ENCODE measurements at regions not wholly inside any gene's neighbourhood (a gene's known extent, or its start where the extent isn't known, plus 50 kb on each side); places are given as distances from the start of the nearest gene placed in this dataset.
"Not testable (repeated sequence)": the region's sequence is repeated elsewhere in the genome, so short reads cannot be mapped to it uniquely, and the experiment has no call there.

DNA sequence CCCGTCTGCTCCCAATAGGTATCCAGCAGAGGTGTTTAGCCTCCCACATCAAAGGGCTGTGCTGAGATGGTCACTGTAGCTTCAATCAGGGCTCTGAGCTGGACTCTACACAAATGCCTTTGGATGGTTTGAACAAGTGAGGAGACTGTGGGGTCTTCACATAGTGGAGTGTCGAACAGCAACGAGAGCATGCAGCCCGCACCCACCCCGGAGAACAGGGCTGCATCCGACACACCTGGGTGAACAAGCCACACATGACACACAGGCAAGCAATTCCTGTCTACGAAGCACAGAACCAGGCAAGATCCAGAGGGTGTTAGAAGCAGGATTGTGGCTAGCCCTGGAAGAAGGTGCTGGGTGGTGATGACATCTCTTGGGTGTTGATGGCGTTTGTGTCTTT, 58.0 kb upstream of the FGF3 start:
- Histone ChIP-seq H3K27ac (ENCODE audit: low read depth, low read length) (no peak overlapping the region), H3K27me3 (ENCODE audit: low read length) (no peaks in the 10 kb centered on the region; the same call in 1 of the 2 replicates), H3K4me3 (ENCODE audit: insufficient read depth, low read length, poor library complexity, severe bottlenecking) (no peak overlapping the region), H3K9ac (ENCODE audit: low read length) (no peak overlapping the region), H3K36me3 (ENCODE audit: low read length) (no peaks in the 10 kb centered on the region), H3K9me3 (ENCODE audit: insufficient read depth, low read length) (no peaks in the 10 kb centered on the region), H3K4me2 (ENCODE audit: low read depth, low read length, poor library complexity, severe bottlenecking) (no peak overlapping the region), H4K20me1 (ENCODE audit: low read depth, low read length) (no peaks in the 10 kb centered on the region), H2AFZ (ENCODE audit: low read depth, low read length, severe bottlenecking) (no peak overlapping the region), H3K9me2 (replicated peaks; ENCODE audit: insufficient read depth, low read length) (no peaks in the 10 kb centered on the region), H3K79me2 (ENCODE audit: insufficient read depth, low read length) (no peaks in the 10 kb centered on the region), H3F3A (ENCODE audit: insufficient read depth) (no peaks in the 10 kb centered on the region)
- TF ChIP-seq, protein P1, sequence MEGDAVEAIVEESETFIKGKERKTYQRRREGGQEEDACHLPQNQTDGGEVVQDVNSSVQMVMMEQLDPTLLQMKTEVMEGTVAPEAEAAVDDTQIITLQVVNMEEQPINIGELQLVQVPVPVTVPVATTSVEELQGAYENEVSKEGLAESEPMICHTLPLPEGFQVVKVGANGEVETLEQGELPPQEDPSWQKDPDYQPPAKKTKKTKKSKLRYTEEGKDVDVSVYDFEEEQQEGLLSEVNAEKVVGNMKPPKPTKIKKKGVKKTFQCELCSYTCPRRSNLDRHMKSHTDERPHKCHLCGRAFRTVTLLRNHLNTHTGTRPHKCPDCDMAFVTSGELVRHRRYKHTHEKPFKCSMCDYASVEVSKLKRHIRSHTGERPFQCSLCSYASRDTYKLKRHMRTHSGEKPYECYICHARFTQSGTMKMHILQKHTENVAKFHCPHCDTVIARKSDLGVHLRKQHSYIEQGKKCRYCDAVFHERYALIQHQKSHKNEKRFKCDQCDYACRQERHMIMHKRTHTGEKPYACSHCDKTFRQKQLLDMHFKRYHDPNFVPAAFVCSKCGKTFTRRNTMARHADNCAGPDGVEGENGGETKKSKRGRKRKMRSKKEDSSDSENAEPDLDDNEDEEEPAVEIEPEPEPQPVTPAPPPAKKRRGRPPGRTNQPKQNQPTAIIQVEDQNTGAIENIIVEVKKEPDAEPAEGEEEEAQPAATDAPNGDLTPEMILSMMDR (IDR thresholded peaks at IDR 0.05; ENCODE audit: insufficient read depth, low read length, poor library complexity, severe bottlenecking): no peak
- no peak for TF ChIP-seq EZH2phosphoT487 (conservative IDR thresholded peaks at IDR 0.05; ENCODE audit: low read length)

DNA sequence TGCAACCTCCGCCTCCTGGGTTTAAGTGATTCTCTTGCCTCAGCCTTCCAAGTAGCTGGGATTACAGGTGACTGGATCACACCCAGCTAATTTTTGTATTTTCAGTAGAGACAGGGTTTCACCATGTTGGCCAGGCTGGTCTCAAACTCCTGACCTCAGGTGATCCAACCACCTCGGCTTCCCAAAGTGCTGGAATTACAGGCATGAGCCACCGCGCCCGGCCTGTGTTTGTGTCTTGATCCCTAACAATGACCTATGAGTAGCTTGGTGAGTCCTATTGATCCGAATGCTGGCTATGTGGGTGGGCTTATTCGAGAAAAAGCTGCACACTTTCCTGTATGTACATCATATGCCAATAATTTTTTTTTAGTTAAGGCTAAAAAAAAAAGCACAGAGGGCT, 58.5 kb upstream of the FGF3 start:
- H3K27me3 ChIP-seq (ENCODE audit: low read length); H4K20me1 ChIP-seq (ENCODE audit: low read depth, low read length); H3K9me3 ChIP-seq (ENCODE audit: insufficient read depth, low read length); H3K9me2 ChIP-seq (replicated peaks; ENCODE audit: insufficient read depth, low read length); H3K79me2 ChIP-seq (ENCODE audit: insufficient read depth, low read length); H3F3A ChIP-seq (ENCODE audit: insufficient read depth); H2AFZ ChIP-seq (ENCODE audit: low read depth, low read length, severe bottlenecking); H3K4me2 ChIP-seq (ENCODE audit: low read depth, low read length, poor library complexity, severe bottlenecking); H3K9ac ChIP-seq (ENCODE audit: low read length); H3K4me3 ChIP-seq (ENCODE audit: insufficient read depth, low read length, poor library complexity, severe bottlenecking); H3K36me3 ChIP-seq (ENCODE audit: low read length); H3K27ac ChIP-seq (ENCODE audit: low read depth, low read length): not testable (repeated sequence)

DNA sequence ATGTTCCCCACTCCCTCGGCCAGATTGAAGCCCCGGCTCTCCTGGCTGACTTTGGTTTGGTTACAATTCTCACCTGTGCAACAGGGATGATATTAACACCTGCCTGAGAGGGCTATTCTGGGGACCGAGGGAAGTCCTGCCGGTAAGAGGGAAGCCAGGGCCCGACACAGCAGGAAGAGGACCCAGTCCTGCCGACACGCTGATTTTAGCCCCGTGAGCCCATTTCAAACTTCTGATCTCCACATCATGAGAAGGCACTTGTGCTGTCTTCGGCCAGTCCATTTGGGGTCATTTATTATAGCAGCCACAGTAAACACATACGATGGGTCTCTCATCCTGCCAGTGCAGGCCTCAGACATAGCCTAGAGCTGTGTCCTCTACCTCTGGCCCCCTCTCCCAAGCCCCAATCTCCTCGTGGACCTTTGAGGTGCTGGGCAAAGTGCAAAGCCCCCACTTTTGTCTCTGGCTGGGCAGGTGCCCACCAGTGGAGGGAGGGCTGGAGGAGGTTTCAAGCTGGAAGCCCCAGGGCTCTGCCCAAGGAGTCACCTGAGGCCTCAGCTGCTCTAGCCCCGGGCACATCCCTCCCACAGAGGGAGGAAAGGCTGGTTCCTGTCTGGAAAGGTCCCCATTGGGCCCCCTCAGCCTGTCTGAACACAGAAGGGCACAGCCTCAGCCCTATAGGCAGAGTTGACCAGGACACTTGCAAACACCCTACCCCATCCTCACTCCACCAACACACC, 59.1 kb upstream of the FGF3 start:
- TF ChIP-seq, protein P1 (IDR thresholded peaks at IDR 0.05; ENCODE audit: insufficient read depth, low read length, poor library complexity, severe bottlenecking): no peak
- TF ChIP-seq EZH2phosphoT487 (conservative IDR thresholded peaks at IDR 0.05; ENCODE audit: low read length): no peak

DNA sequence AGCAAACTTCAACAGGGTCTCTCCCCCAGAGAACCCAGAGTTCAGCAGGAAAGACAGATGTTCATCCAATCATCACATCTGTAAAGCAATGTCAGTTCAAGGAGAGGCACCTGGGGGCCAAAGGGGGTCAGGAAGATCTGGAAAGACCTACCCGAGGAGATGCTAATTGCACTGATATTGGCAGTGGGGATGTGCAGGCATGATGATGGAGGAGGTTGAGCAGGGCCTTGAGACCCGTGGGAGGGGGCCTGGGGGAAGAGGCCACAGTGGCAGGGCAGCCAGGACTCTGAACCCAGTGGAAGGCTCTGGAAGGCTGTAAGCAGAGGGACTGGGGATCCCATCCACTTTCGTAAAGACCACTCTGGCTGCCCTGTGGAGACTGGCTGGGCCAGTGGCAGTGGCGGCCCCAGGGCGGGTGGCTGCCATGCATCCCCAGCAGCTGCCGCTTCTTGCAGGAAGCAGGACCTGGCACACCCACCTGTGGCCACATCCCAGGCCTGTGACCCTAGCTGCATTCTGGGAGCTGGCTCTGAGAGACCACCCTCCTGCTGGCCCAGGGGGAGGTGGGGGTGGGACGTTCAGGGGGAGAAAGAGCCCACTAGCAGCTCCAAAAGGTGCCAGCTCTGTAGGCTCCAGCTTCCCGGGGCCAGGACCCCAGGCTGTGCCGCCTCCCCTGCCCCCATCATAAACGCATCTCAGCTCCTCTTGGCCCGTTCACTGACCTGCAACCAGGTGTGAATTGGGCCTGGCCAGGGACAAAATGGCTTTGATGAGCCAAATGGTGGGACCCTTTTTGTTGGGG, 59.9 kb upstream of the FGF3 start:
- no peak for TF ChIP-seq EZH2phosphoT487 (conservative IDR thresholded peaks at IDR 0.05; ENCODE audit: low read length)
- TF ChIP-seq, protein P1 (IDR thresholded peaks at IDR 0.05; ENCODE audit: insufficient read depth, low read length, poor library complexity, severe bottlenecking): no peak
- Histone ChIP-seq H2AFZ (ENCODE audit: low read depth, low read length, severe bottlenecking) (no peak overlapping the region), H3K79me2 (ENCODE audit: insufficient read depth, low read length) (no peaks in the 10 kb centered on the region), H3K4me2 (ENCODE audit: low read depth, low read length, poor library complexity, severe bottlenecking) (no peak overlapping the region), H3K27ac (ENCODE audit: low read depth, low read length) (no peak overlapping the region), H3K36me3 (ENCODE audit: low read length) (no peaks in the 10 kb centered on the region), H3K9me2 (replicated peaks; ENCODE audit: insufficient read depth, low read length) (no peaks in the 10 kb centered on the region), H3F3A (ENCODE audit: insufficient read depth) (no peaks in the 10 kb centered on the region), H3K27me3 (ENCODE audit: low read length) (no peaks in the 10 kb centered on the region; the same call in 1 of the 2 replicates), H3K9me3 (ENCODE audit: insufficient read depth, low read length) (no peaks in the 10 kb centered on the region), H4K20me1 (ENCODE audit: low read depth, low read length) (no peaks in the 10 kb centered on the region), H3K9ac (ENCODE audit: low read length) (no peak overlapping the region), H3K4me3 (ENCODE audit: insufficient read depth, low read length, poor library complexity, severe bottlenecking) (no peak overlapping the region)

More for the DNA sequence above, 59.1 kb upstream of the FGF3 start:
- Histone ChIP-seq H3K4me3 (ENCODE audit: insufficient read depth, low read length, poor library complexity, severe bottlenecking) (no peak overlapping the region), H3K27me3 (ENCODE audit: low read length) (no peaks in the 10 kb centered on the region; the same call in 1 of the 2 replicates), H3K4me2 (ENCODE audit: low read depth, low read length, poor library complexity, severe bottlenecking) (no peak overlapping the region), H2AFZ (ENCODE audit: low read depth, low read length, severe bottlenecking) (no peak overlapping the region), H3K36me3 (ENCODE audit: low read length) (no peaks in the 10 kb centered on the region), H3K9ac (ENCODE audit: low read length) (no peak overlapping the region), H3K9me3 (ENCODE audit: insufficient read depth, low read length) (no peaks in the 10 kb centered on the region), H3K9me2 (replicated peaks; ENCODE audit: insufficient read depth, low read length) (no peaks in the 10 kb centered on the region), H3F3A (ENCODE audit: insufficient read depth) (no peaks in the 10 kb centered on the region), H4K20me1 (ENCODE audit: low read depth, low read length) (no peaks in the 10 kb centered on the region), H3K79me2 (ENCODE audit: insufficient read depth, low read length) (no peaks in the 10 kb centered on the region), H3K27ac (ENCODE audit: low read depth, low read length) (no peak overlapping the region)
